GM18868 (cell line): ENCODE measurements at regions not wholly inside any gene's neighbourhood (a gene's known extent, or its start where the extent isn't known, plus 50 kb on each side); places are given as distances from the start of the nearest gene placed in this dataset.
"Not testable (repeated sequence)": the region's sequence is repeated elsewhere in the genome, so short reads cannot be mapped to it uniquely, and the experiment has no call there.

Experiments
- ATAC-seq: cut with Tn5 transposase; IDR thresholded peaks from one replicate; pipeline ENCODE4 v1.9.1; 2021; ENCODE audit warnings: mild to moderate bottlenecking, moderate library complexity; ENCODE audit not compliant: unreplicated experiment

- ATAC-seq = no peak
These were observed 54.8 kb downstream of the OTUD1 start for GRCh38 chr10:23493711-23494110.

GRCh38 chr10:23496727-23497126 is 57.9 kb downstream of the OTUD1 start:
- no peak for ATAC-seq

- no peak for ATAC-seq
These were observed 60.7 kb downstream of the OTUD1 start for GRCh38 chr10:23499372-23500132.

- no peak for ATAC-seq
These were observed 67.1 kb downstream of the OTUD1 start for GRCh38 chr10:23505797-23506465.

- ATAC-seq = no peak
These were observed 73.6 kb downstream of the OTUD1 start for GRCh38 chr10:23512355-23513058.

- not testable (repeated sequence) for ATAC-seq
These were observed 74.7 kb downstream of the OTUD1 start for GRCh38 chr10:23513621-23514020.

GRCh38 chr10:23514321-23514720 is 75.4 kb downstream of the OTUD1 start:
- no peak for ATAC-seq

GRCh38 chr10:23516530-23516929 is 77.7 kb downstream of the OTUD1 start:
- ATAC-seq = no peak

GRCh38 chr10:23517155-23517554 is 78.3 kb downstream of the OTUD1 start:
- ATAC-seq = no peak

GRCh38 chr10:23521735-23522134 is 82.9 kb downstream of the OTUD1 start:
- ATAC-seq = no peak

GRCh38 chr10:23522345-23522744 is 83.5 kb downstream of the OTUD1 start:
- no peak for ATAC-seq

- ATAC-seq = no peak
These were observed 84.4 kb downstream of the OTUD1 start for GRCh38 chr10:23523251-23523650.

- peak; percentile 78 for ATAC-seq
These were observed 86.5 kb downstream of the OTUD1 start for GRCh38 chr10:23525406-23525805.

- ATAC-seq = no peak
These were observed 89.5 kb downstream of the OTUD1 start for GRCh38 chr10:23528419-23528818.

- ATAC-seq = no peak
These were observed 90.8 kb downstream of the OTUD1 start for GRCh38 chr10:23529625-23530024.

- no peak for ATAC-seq
These were observed 91.2 kb downstream of the OTUD1 start for GRCh38 chr10:23530079-23530478.

GRCh38 chr10:23533212-23533611 is 94.3 kb downstream of the OTUD1 start:
- ATAC-seq = no peak

- ATAC-seq = no peak
These were observed 95.5 kb downstream of the OTUD1 start for GRCh38 chr10:23534326-23534725.

GRCh38 chr10:23534761-23535160 is 95.9 kb downstream of the OTUD1 start:
- ATAC-seq = no peak

- ATAC-seq = no peak
These were observed 96.5 kb downstream of the OTUD1 start for GRCh38 chr10:23535381-23535780.

GRCh38 chr10:23538968-23539367 is 100.1 kb downstream of the OTUD1 start:
- ATAC-seq = no peak
